Hypothalamus (tissue), 51 donors: ENCODE measurements at regions not wholly inside any gene's neighbourhood (a gene's known extent, or its start where the extent isn't known, plus 50 kb on each side); places are given as distances from the start of the nearest gene placed in this dataset.

Experiments used
- DNase-seq, 51 donors: peaks; one replicate each; lab custom pipeline; 2025; lab: John Stamatoyannopoulos, UW

GRCh38 chr2:12265646-12266045 is 451.1 kb upstream of the TRIB2 start:
- DNase-seq: no peak

DNA sequence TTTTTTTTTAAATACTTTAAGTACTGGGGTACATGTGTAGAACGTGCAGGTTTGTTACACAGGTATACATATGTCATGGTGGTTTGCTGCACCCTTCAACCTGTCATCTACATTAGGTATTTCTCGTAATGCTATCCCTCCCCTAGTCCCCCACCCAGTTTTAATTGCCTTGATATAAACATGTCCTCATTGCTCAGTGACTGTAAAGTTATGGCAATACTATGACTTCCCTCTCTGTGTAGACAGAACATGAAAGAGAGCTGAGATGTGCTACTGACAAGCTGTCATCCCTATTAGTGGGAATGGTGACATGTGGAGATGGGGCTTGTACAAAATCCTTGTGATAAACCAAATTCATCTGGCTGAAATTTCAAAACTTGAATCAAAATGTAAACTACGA is 449.7 kb upstream of the TRIB2 start:
- no peak for DNase-seq

DNA sequence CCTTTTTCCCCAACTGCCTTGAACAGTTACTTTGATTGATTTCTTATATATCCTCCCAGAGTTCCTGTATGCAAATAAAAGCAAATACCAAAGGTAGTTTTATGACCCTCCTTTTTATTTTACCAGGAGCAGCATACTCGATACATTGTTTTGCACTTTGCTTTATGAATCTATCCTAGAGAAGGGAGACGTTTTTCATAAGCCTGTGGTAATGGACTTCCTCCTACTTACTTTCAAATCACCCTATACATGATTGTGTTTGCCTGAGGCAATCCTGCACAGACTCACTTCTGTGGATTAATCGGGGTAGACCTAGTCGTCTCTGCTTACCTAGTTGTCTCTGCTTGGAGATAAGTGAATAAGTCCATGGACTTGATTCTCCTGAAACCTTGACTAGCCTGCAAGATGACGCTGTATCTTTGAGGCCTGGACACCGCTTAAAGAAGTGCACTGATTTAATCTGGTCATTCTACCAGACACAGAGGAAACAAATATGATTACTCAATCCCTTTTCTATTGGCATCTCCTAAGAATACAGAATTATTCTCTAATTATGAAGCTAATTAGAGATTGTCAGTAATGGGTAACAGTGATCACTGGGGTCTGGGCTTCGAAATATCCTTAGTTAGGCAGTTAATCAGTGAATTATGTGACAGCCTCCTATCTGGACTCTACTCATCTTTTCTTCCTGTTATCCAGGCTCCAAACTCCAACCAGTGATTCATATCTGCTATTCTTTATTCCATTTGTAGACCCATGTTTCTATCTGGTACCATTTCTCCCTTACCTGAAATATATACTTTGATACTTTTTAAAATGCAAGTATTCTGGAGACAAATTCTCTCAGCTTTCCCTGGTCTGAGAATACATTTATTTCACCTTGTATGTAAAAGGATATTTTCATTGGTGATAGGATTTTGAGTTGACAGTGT is 447.4 kb upstream of the TRIB2 start:
- no peak for DNase-seq

DNA sequence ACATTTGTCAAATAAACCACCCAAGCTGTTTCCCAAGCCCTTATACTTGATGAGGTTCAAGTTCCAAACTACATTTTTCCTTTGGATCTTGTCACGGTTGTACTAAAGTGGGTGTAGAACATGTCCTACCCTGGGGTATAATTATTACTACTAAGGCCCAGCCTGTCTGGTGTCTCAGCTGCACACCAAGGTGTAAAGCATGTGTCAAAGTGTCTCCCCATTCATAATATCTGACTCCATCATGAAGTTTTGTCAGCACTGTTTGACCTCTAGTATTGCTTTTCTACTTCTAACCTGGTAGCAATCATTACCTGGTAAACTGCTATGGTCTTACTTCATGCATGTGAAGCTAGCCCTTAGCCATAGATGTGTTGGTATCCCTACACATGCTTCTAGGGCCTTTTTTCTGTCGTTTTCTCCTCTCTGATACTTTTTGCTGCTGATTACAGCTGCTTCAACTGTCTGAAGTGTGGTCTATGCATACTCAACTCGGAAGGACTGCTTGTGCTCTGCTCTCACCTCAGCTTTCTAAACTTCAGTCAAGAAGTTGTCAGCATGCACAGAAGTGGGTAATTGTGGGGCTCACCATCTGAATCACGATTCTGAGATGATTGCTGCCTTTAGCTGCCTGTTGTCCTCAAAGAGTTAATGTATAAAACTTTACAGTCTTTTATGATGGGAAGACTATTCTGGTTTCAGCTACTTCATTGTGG is 445.7 kb upstream of the TRIB2 start:
- no peak for DNase-seq

DNA sequence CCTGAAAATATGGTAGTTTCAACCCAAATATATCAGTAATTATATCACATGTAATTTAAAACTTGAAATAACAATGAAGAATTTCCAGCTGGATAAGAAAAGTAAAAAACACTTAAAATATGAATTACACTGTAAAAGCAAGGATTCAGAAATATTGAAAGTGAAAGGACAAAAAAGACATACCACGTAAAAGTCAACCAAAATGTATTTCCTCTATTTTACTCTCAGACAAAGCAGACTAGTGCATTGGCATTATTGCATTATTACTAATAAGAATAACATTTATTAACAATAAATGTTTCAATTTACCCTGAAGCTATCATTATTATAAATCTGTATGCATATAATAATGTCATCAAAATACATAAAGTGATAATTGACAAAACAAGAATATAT is 445.1 kb upstream of the TRIB2 start:
- no peak for DNase-seq

GRCh38 chr2:12273111-12273510 is 443.6 kb upstream of the TRIB2 start:
- DNase-seq: no peak

- no peak for DNase-seq
These were observed 442.1 kb upstream of the TRIB2 start for GRCh38 chr2:12274591-12274990.

GRCh38 chr2:12277241-12278034 is 439.3 kb upstream of the TRIB2 start:
- no peak for DNase-seq

GRCh38 chr2:12278217-12278750 is 438.5 kb upstream of the TRIB2 start:
- no peak for DNase-seq

GRCh38 chr2:12282780-12283695 is 433.7 kb upstream of the TRIB2 start:
- DNase-seq: no peak

DNA sequence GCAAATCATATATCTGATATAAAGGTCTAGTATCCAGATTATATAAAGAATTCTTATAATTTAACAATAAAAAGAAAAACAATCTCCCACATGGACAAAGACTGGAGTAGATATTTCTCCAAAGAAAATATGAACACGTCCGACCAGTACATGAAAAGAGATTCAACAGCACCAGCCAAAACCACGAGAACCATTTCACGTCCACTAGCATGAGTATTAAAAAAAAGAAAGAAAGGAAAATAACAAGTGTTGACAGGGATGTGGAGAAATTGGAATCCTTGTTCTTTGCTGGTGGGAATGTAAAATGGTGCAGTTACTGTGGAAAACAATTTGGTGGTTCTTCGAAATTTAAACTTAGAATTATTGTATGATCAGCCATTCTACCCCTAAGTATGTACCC is 432.7 kb upstream of the TRIB2 start:
- DNase-seq: no peak

- DNase-seq: no peak
These were observed 432.2 kb upstream of the TRIB2 start for GRCh38 chr2:12284487-12284886.

GRCh38 chr2:12286347-12286746 is 430.4 kb upstream of the TRIB2 start:
- DNase-seq: no peak

- DNase-seq: no peak
These were observed 429.4 kb upstream of the TRIB2 start for GRCh38 chr2:12287220-12287751.

- DNase-seq: no peak
These were observed 428.7 kb upstream of the TRIB2 start for GRCh38 chr2:12288048-12288447.

DNA sequence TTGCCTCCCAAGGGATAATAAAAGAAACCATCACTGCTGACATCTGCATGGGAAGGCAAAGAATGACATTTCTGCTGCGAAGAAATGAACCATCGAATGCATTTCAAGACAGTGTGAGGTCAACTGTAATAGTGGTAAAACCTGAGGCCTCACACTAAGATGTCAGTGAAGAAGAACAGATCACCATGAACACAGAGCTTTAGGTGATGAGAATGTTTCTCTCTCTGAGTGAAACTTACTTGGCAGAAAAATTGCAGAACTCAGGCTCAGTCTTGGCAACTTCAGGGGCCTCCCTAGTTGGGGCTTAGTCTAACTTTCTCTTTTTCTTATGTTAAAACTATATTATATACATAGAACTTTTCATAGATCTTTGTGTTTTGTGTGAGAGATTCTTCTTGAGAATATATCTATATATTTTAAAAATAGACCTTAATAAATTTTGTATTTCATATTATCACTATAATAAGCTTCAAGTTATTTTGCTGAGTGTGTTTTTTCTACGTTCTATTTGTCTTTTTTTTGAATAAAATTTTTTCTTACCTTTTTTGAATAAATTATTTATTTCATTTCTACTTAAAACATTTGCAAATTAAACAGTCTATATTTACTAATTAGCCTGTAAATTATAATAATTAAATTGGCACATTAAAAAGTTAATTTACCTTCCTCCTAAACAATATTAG is 427.5 kb upstream of the TRIB2 start:
- DNase-seq: no peak

GRCh38 chr2:12291303-12291702 is 425.4 kb upstream of the TRIB2 start:
- no peak for DNase-seq

GRCh38 chr2:12293874-12294273 is 422.9 kb upstream of the TRIB2 start:
- no peak for DNase-seq
